Left cardiac atrium (tissue), 4 donors: ENCODE measurements at regions not wholly inside any gene's neighbourhood (a gene's known extent, or its start where the extent isn't known, plus 50 kb on each side); places are given as distances from the start of the nearest gene placed in this dataset.
"Not testable (repeated sequence)": the region's sequence is repeated elsewhere in the genome, so short reads cannot be mapped to it uniquely, and the experiment has no call there.

Experiments used
- ATAC-seq, 2 donors: fragments of 200-7000 bp; cut with Tn5 transposase; one replicate each; pipeline ENCODE4 v1.9.1; 2020; ENCODE audit warnings: mild to moderate bottlenecking in 2 of 2, moderate library complexity in 2 of 2
- DNase-seq: peaks from one replicate; pipeline ENCODE4 v3.0.0-alpha.2; 2020
- intact Hi-C, 2 donors: fragments of 100-400 bp; cut with DNase I; formaldehyde crosslinking; loops; one replicate each; pipeline versions ENCODE4 v1.14.1 to v1.15.1; 2022 to 2023
- donor health status: DM: no; HTN: yes; CAD: no.
- donor health status: DM: no; HTN: yes; CAD: no; lungs with severe emphysema.
- donor health status: DM: yes; HTN: yes; CAD: no.
- donor health status: Dilated cardiomyopathy.

GRCh38 chr4:60926624-60927023 lies 273.5 kb upstream of the ADGRL3 start:
- intact Hi-C loops: no loop called here

GRCh38 chr4:60930866-60931265 lies 269.3 kb upstream of the ADGRL3 start:
- intact Hi-C loops: no loop called here
- ATAC-seq (no peak), DNase-seq (no peak)

More at GRCh38 chr4:60926624-60927023, 273.5 kb upstream of the ADGRL3 start:
- DNase-seq (no peak), ATAC-seq (no peak)

GRCh38 chr4:60934566-60935295 lies 265.4 kb upstream of the ADGRL3 start:
- ATAC-seq (no peak), DNase-seq (no peak)
- intact Hi-C loops: no loop called here

- ATAC-seq (no peak), DNase-seq (no peak)
- intact Hi-C loops: no loop called here
These were observed 261.9 kb upstream of the ADGRL3 start for GRCh38 chr4:60938181-60938580.

DNA sequence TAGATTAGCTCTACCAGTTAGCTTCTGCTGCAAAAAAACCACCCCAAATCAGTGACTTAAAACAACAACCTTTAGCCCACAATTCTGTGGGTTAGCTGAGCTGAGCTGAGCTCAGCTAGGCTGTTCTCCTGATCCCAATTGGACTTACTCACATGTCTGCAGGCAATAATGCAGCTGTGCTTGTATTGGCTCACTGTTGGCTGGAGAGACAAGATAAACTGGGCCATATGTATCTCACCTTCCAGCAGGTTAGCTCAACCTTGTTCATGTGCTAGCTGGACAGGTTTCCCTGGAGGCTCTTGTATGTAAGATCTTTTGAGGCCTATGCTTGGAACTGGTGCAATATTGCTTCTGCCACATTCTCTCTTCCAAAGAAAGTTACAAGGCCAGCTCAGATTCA lies 261.5 kb upstream of the ADGRL3 start:
- ATAC-seq (no peak), DNase-seq (no peak)
- intact Hi-C loops: no loop called here

GRCh38 chr4:60944060-60944459 lies 256.1 kb upstream of the ADGRL3 start:
- ATAC-seq (no peak), DNase-seq (no peak)
- intact Hi-C loops: no loop called here

DNA sequence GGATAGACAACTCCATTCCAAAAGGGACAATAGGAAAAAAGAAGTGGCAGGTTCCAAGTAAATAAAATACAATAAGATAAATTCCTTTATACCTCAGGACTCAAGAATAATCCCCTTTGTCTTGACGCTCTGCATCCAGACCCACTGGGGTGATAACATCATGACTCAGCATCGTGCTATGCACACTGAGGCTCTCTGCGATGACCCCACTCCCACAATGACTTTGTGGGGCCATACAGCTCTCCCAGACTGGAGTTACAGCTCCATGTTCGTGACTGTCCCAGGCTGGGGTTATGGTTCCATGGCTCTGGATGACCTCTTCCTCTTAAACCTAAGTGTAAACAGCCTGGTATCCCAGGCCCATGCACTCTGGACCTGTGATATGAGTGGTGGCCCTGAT lies 254.5 kb upstream of the ADGRL3 start:
- intact Hi-C loops: no loop called here
- no peak for ATAC-seq
- no peak for DNase-seq

- DNase-seq (no peak), ATAC-seq (no peak)
- intact Hi-C loops: no loop called here
These were observed 252.1 kb upstream of the ADGRL3 start for GRCh38 chr4:60948008-60948407.

DNA sequence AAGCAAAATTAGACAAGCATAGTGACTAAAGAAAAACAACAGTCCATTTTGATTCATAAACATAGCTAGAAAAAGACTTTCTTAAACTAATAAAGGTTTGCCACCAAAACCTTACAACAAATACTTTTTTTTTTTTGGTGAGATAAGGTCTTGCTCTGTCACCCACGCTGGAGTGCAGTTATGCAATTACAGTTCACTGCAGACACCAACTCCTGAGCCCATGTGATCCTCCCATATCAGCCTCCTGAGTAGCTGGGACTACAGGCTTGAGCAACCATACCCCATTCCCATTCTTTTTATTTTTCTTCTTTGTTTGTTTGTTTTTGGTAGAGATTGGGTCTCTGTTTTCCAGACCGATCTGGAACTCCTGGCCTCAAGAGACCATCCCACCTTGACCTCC lies 247.2 kb upstream of the ADGRL3 start:
- intact Hi-C loops: no loop called here
- no peak for ATAC-seq
- no peak for DNase-seq

DNA sequence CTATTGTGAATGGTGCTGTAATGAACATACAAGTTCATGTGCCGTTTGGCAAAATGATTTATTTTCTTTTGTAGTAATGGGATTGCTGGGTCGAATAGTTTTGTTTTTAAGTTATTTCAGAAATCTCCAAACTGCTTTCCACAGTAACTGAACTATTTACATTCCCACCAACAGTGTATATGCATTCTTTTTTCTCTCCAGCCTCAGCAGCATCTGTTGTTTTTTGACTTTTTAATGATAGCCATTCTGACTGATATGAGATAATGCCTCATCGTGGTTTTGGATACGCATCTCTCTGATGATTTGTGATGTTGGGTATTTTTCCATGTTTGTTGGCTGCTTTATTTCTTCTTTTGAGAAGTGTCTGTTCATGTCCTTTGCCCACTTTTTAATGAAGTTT lies 246.3 kb upstream of the ADGRL3 start:
- ATAC-seq: no peak
- intact Hi-C loops: no loop called here

DNA sequence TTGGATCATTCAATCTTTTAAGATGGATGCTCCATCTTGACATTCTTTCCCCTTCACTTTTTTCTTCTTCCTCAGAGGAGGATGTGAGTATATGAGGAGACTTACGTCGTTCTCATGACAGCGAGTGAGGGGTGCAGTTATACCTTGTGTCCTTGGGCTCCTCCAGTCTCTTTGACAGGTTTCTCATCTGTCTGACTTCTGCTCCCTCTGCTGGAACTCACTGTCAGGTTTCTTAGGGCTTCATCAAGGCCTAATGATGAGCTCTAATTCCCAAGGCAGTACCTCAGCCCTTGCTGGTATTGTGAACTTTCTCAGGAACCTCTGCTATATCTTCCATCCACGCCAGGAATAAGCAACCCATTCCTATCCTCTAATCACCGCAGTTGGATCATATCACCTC lies 237.8 kb upstream of the ADGRL3 start:
- intact Hi-C loops: no loop called here
- no peak for DNase-seq
- ATAC-seq: no peak

More for the DNA sequence above, 246.3 kb upstream of the ADGRL3 start:
- no peak for DNase-seq

- intact Hi-C loops: no loop called here
- DNase-seq (no peak), ATAC-seq (no peak)
These were observed 218.6 kb upstream of the ADGRL3 start for GRCh38 chr4:60981534-60981933.

GRCh38 chr4:60989141-60989540 lies 211.0 kb upstream of the ADGRL3 start:
- intact Hi-C loops: no loop called here
- DNase-seq: no peak
- no peak for ATAC-seq

DNA sequence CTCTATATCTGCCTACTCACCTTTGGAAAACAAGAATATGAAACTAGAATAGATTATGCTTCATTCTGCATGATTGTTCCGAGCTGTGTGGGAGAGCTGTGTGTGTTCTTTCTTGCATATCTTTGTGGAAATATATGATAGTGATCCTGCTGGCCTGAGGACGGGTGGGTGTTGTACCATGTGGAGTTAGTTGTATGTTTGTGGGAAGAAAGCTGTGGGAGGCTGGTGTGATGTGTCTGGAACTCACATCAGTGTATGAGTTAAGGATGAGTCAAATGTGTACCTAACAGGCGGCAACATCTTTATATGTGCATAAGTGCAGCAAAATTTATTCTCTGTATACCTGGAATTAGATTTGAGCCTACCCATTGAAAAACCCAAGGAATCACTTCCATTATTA lies 208.1 kb upstream of the ADGRL3 start:
- ATAC-seq (no peak), DNase-seq (no peak)
- intact Hi-C loops: no loop called here

DNA sequence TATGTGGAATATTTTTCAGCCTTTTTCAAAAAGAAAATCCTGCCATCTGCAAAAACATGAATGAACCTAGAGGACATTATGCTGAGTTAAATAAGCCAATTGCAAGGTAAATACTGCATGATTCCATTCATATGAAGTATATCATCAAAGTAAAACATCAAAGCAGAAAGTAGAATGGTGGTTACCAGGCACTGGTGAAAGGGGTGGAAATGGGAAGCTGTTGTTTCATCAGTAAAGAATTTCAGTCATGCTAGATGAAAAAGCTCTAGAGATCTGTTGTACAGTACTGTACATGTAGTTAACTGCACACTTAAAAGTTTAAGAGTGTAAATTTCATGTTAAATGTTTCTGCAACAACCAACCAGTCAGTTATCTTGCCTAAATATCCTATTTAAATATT lies 196.8 kb upstream of the ADGRL3 start:
- no peak for ATAC-seq
- intact Hi-C loops: no loop called here
- DNase-seq: no peak

GRCh38 chr4:61004651-61005170 lies 195.4 kb upstream of the ADGRL3 start:
- no peak for ATAC-seq
- DNase-seq: no peak
- intact Hi-C loops: no loop called here

DNA sequence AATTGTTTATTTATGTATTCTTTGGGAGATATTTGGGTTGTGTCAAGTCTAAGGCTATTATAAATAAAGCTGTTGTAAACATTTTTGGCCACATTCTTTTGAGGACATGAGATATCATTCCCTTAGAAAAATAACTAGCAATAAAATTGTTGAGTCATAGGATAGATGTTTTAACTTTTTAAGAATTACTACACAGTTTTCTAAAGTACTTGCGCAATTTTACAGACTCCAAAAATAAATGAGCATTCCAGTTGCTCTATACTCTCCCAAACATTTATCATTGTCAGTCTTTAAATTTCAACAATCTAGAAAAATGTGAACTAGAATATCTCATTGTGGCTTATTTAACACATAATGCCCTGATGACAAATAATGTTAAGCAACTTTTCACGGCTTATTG lies 189.1 kb upstream of the ADGRL3 start:
- intact Hi-C loops: no loop called here
- ATAC-seq: no peak
- DNase-seq: no peak

- DNase-seq, intact Hi-C loops, ATAC-seq: not testable (repeated sequence)
These were observed 188.2 kb upstream of the ADGRL3 start for GRCh38 chr4:61011936-61012335.

GRCh38 chr4:61024610-61025009 lies 175.5 kb upstream of the ADGRL3 start:
- no peak for DNase-seq
- intact Hi-C loops: no loop called here
- no peak for ATAC-seq

- no peak for ATAC-seq
- intact Hi-C loops: no loop called here
- DNase-seq: no peak
These were observed 172.2 kb upstream of the ADGRL3 start for GRCh38 chr4:61027939-61028338.

GRCh38 chr4:61036071-61036684 lies 163.9 kb upstream of the ADGRL3 start:
- intact Hi-C loops: no loop called here
- DNase-seq (no peak), ATAC-seq (no peak)
